Karpas-422 (cell line): ENCODE measurements at regions not wholly inside any gene's neighbourhood (a gene's known extent, or its start where the extent isn't known, plus 50 kb on each side); places are given as distances from the start of the nearest gene placed in this dataset.

Source experiments
- DNase-seq: peaks from one replicate; pipeline ENCODE4 v3.0.0-alpha.2; 2015
- H2AFZ ChIP-seq: fragments of 200-600 bp; sonication (generic); 2 replicates; pipeline ENCODE4 v1.6.1; 2014; ENCODE audit warnings: antibody characterized with exemption, low read length, mixed read lengths
- H3K27ac ChIP-seq: fragments of 200-600 bp; sonication (generic); 2 replicates; pipeline ENCODE4 v1.5.1; 2014; ENCODE audit warnings: mild to moderate bottlenecking, low read length, moderate library complexity
- H3K27me3 ChIP-seq: fragments of 200-600 bp; sonication (generic); 2 replicates; pipeline ENCODE4 v1.6.1; 2014; ENCODE audit warnings: low read length, mixed read lengths
- H3K36me3 ChIP-seq: fragments of 200-600 bp; sonication (generic); 2 replicates; pipeline ENCODE4 v1.6.1; 2014; ENCODE audit warnings: low read length, mixed read lengths; ENCODE audit not compliant: insufficient read depth
- H3K4me1 ChIP-seq: fragments of 200-600 bp; sonication (generic); 2 replicates; pipeline ENCODE4 v1.6.1; 2014; ENCODE audit warnings: mild to moderate bottlenecking, low read length, mixed read lengths
- H3K4me2 ChIP-seq: fragments of 200-600 bp; sonication (generic); 2 replicates; pipeline ENCODE4 v1.6.1; 2014; ENCODE audit warnings: low read length, low read depth, mild to moderate bottlenecking; ENCODE audit not compliant: poor library complexity, severe bottlenecking
- H3K4me3 ChIP-seq: fragments of 200-600 bp; sonication (generic); 2 replicates; pipeline ENCODE4 v1.5.1; 2014; ENCODE audit warnings: mild to moderate bottlenecking, antibody characterized with exemption, low read length, mixed read lengths
- H3K79me2 ChIP-seq: fragments of 200-600 bp; sonication (generic); 2 replicates; pipeline ENCODE4 v1.6.1; 2014; ENCODE audit warnings: mild to moderate bottlenecking, low read length, mixed read lengths
- H3K9ac ChIP-seq: fragments of 200-600 bp; sonication (generic); 2 replicates; pipeline ENCODE4 v1.6.0; 2014; ENCODE audit warnings: low read length
- H3K9me2 ChIP-seq: fragments of 200-600 bp; sonication (generic), shearing (Covaris generic); replicated peaks from 2 replicates; pipeline ENCODE4 v1.6.0; 2014; ENCODE audit warnings: mild to moderate bottlenecking, low read length, moderate library complexity; ENCODE audit not compliant: insufficient read depth
- H3K9me3 ChIP-seq: fragments of 300-700, 200-600 bp; sonication (generic); 2 replicates; pipeline ENCODE4 v1.6.1; 2014; ENCODE audit warnings: low read length, mixed read lengths
- H4K20me1 ChIP-seq: fragments of 200-600 bp; sonication (generic); 2 replicates; pipeline ENCODE4 v1.6.1; 2014; ENCODE audit warnings: mild to moderate bottlenecking, antibody characterized with exemption, low read length, low read depth; ENCODE audit not compliant: insufficient read depth

- no peak overlapping the region for H3K9ac ChIP-seq
- no peaks in the 10 kb centered on the region for H3K27me3 ChIP-seq
- H3K27ac ChIP-seq: no peak overlapping the region
- no peaks in the 10 kb centered on the region for H3K36me3 ChIP-seq
- no peak overlapping the region for H3K4me2 ChIP-seq
- H3K4me1 ChIP-seq: no peaks in the 10 kb centered on the region
- no peak for DNase-seq
- no peaks in the 10 kb centered on the region for H3K9me2 ChIP-seq
- no peaks in the 10 kb centered on the region for H4K20me1 ChIP-seq
- H3K9me3 ChIP-seq: peaks cover 7% of the 10 kb centered on the region; the same call in 1 of the 2 replicates
- H3K4me3 ChIP-seq: no peak overlapping the region
- no peaks in the 10 kb centered on the region for H3K79me2 ChIP-seq
- no peak overlapping the region for H2AFZ ChIP-seq
Measured at GRCh38 chr13:72121466-72121865, 254.5 kb upstream of the DACH1 start.

DNA sequence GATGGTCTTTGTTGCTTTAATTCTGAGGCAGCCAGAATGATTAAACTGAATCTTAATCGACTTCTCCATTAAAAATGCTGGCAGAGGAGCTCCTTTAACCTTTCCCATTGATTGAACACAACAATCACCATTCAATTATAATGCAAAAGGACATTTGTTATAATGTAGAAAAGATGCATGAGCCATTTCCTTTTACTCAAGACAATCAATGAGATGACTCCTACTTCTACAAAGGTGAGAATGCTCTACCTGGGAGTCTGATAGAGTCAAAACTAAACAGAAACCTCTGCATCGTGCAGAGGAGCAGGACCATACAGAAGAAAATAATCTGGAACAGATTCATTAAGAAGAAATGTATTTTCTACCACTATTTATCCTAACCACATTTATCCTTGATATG, 253.6 kb upstream of the DACH1 start:
- Histone ChIP-seq H3K4me1 (no peaks in the 10 kb centered on the region), H3K27ac (no peak overlapping the region), H3K4me3 (no peak overlapping the region), H4K20me1 (no peaks in the 10 kb centered on the region), H3K36me3 (no peaks in the 10 kb centered on the region), H3K79me2 (no peaks in the 10 kb centered on the region), H3K9me3 (peaks cover 7% of the 10 kb centered on the region; the same call in 1 of the 2 replicates), H2AFZ (no peak overlapping the region), H3K27me3 (no peaks in the 10 kb centered on the region), H3K9ac (no peak overlapping the region), H3K9me2 (no peaks in the 10 kb centered on the region), H3K4me2 (no peak overlapping the region)
- DNase-seq: no peak

- Histone ChIP-seq H3K4me2 (no peak overlapping the region), H3K36me3 (no peaks in the 10 kb centered on the region), H3K4me3 (no peak overlapping the region), H3K27me3 (no peaks in the 10 kb centered on the region), H3K27ac (no peak overlapping the region), H3K9me3 (peaks cover 8% of the 10 kb centered on the region), H2AFZ (no peak overlapping the region), H3K9me2 (no peaks in the 10 kb centered on the region), H3K4me1 (no peaks in the 10 kb centered on the region), H3K79me2 (no peaks in the 10 kb centered on the region), H3K9ac (no peak overlapping the region), H4K20me1 (no peaks in the 10 kb centered on the region)
- DNase-seq: no peak
Measured at GRCh38 chr13:72113931-72114330, 246.9 kb upstream of the DACH1 start.

GRCh38 chr13:72113076-72113475, 246.1 kb upstream of the DACH1 start:
- Histone ChIP-seq H3K4me1 (no peaks in the 10 kb centered on the region), H3K9ac (no peak overlapping the region), H3K79me2 (no peaks in the 10 kb centered on the region), H3K4me2 (no peak overlapping the region), H3K27me3 (no peaks in the 10 kb centered on the region), H3K36me3 (no peaks in the 10 kb centered on the region), H2AFZ (no peak overlapping the region), H3K4me3 (no peak overlapping the region), H4K20me1 (no peaks in the 10 kb centered on the region), H3K27ac (no peak overlapping the region), H3K9me2 (no peaks in the 10 kb centered on the region), H3K9me3 (peaks cover 7% of the 10 kb centered on the region)
- DNase-seq: no peak

DNA sequence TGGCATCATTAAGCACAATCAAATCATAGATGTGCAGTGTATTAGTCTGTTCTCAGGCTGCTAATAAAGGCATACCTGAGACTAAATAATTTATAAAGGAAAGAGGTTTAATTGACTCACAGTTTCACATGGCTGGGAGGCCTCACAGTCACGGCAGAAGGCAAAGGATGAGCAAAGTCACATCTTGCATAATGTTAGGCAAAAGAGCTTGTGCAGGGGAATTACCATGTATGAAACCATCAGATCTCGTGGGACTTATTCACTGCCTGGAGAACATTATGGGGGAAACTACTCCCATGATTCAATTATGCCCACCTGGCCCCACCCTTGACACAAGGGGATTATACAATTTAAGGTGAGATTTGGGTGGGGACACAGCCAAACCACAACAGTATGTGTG, 245.2 kb upstream of the DACH1 start:
- H3K4me1 ChIP-seq: no peaks in the 10 kb centered on the region
- no peaks in the 10 kb centered on the region for H3K79me2 ChIP-seq
- no peak overlapping the region for H3K4me3 ChIP-seq
- H3K9me3 ChIP-seq: peaks cover 9% of the 10 kb centered on the region
- H2AFZ ChIP-seq: no peak overlapping the region
- H3K27me3 ChIP-seq: no peaks in the 10 kb centered on the region
- DNase-seq: no peak
- no peak overlapping the region for H3K4me2 ChIP-seq
- H3K9me2 ChIP-seq: no peaks in the 10 kb centered on the region
- H3K36me3 ChIP-seq: no peaks in the 10 kb centered on the region
- H4K20me1 ChIP-seq: no peaks in the 10 kb centered on the region
- no peak overlapping the region for H3K27ac ChIP-seq
- no peak overlapping the region for H3K9ac ChIP-seq

DNA sequence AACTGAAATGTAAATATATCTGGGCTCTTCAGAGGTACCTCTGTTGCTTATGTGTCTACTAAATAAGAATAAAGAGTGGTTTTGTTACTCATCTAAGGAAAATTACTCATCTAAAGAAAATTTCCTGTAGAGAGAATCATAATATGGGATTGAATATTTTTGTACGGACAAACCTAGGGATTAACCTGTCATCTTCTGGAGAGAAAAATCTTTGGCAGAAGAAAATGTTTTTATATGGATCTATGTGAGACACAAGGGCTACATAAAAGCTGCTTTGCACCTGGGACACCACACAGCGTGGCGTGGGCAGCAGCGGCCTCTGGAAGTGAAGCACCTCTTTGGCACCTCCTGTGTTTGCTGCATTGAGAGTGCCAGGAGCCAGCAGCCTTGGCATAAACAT, 242.9 kb upstream of the DACH1 start:
- no peak for DNase-seq
- Histone ChIP-seq H3K27me3 (no peaks in the 10 kb centered on the region), H3K36me3 (no peaks in the 10 kb centered on the region), H3K9ac (no peak overlapping the region), H2AFZ (no peak overlapping the region), H3K9me3 (peaks cover 12% of the 10 kb centered on the region), H3K9me2 (no peaks in the 10 kb centered on the region), H3K4me1 (no peaks in the 10 kb centered on the region), H3K79me2 (no peaks in the 10 kb centered on the region), H3K27ac (no peak overlapping the region), H3K4me2 (no peak overlapping the region), H4K20me1 (no peaks in the 10 kb centered on the region), H3K4me3 (no peak overlapping the region)

DNA sequence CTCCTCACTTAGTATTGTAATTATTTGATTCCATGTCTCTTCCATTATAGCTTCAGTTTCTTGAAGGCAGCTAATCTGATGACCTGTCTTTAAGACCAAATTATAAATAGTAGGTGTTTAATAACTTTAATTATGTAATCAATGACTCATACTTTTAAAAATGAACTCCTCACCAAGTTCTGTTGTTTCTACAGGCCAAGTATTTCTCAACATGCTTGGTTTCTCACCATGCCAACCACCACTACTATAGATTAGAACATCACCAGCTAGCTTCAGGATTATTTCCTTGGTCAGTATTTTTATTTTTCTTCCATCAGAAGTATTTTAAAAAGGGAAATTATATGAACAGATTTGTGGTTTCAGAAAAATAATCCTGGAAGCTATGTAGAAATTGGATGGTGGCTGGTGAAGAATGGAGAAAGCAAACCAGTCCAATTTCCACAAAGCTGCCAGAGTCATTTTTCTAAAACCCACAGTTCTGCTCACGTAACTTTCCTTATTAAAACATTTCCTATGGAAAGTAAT, 237.7 kb upstream of the DACH1 start:
- no peaks in the 10 kb centered on the region for H3K4me1 ChIP-seq
- H3K9me2 ChIP-seq: no peaks in the 10 kb centered on the region
- H2AFZ ChIP-seq: no peak overlapping the region
- H3K9me3 ChIP-seq: peaks cover 8% of the 10 kb centered on the region
- no peak overlapping the region for H3K4me3 ChIP-seq
- H4K20me1 ChIP-seq: no peaks in the 10 kb centered on the region
- no peak for DNase-seq
- H3K9ac ChIP-seq: no peak overlapping the region
- no peaks in the 10 kb centered on the region for H3K79me2 ChIP-seq
- H3K27ac ChIP-seq: no peak overlapping the region
- no peaks in the 10 kb centered on the region for H3K27me3 ChIP-seq
- no peak overlapping the region for H3K4me2 ChIP-seq
- H3K36me3 ChIP-seq: no peaks in the 10 kb centered on the region

- no peaks in the 10 kb centered on the region for H3K27me3 ChIP-seq
- H4K20me1 ChIP-seq: no peaks in the 10 kb centered on the region
Measured at GRCh38 chr13:72101768-72102400, 234.9 kb upstream of the DACH1 start.

More at GRCh38 chr13:72101768-72102400, 234.9 kb upstream of the DACH1 start:
- H3K9ac ChIP-seq: no peak overlapping the region
- no peaks in the 10 kb centered on the region for H3K9me3 ChIP-seq
- no peak overlapping the region for H2AFZ ChIP-seq
- DNase-seq: no peak
- no peaks in the 10 kb centered on the region for H3K79me2 ChIP-seq
- H3K4me3 ChIP-seq: no peak overlapping the region
- no peaks in the 10 kb centered on the region for H3K9me2 ChIP-seq
- H3K4me2 ChIP-seq: no peak overlapping the region
- H3K27ac ChIP-seq: no peak overlapping the region
- no peaks in the 10 kb centered on the region for H3K36me3 ChIP-seq
- H3K4me1 ChIP-seq: no peaks in the 10 kb centered on the region
